ENCODE measurements at regions not wholly inside any gene's neighbourhood (a gene's known extent, or its start where the extent isn't known, plus 50 kb on each side); places are given as distances from the start of the nearest gene placed in this dataset.

DNA sequence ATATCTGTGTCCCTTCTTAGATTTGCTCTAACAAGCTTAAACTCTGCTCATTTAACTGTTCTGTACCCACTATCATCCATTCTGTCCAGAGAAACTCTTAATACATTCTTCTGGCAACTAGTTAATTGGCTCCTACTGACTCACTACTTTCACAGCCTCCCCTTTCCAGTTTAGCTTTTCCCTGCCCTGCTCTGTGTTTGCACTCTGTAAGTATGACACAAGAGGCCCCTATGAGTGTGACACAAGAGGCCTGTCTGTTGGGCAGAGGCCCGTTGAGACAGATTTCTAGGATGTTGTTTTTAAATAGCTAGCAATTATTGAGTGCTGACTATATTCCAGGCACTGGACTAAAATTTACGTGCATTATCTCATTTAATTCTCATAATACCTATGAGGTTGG lies 246.0 kb upstream of the DAAM1 start:
- TF ChIP-seq CTCF (IDR thresholded peaks at IDR 0.05): no peak
- Histone ChIP-seq H3K27ac (no peak overlapping the region), H3K4me3 (ENCODE audit: low read depth, low read length) (no peak overlapping the region), H2AFZ (no peak overlapping the region), H3K4me2 (ENCODE audit: low read length) (no peak overlapping the region), H3K27me3 (ENCODE audit: control insufficient read depth, insufficient read depth, low read length) (no peaks in the 10 kb centered on the region), H3K4me1 (no peaks in the 10 kb centered on the region), H3K9ac (no peak overlapping the region), H3K79me2 (no peaks in the 10 kb centered on the region), H3K36me3 (ENCODE audit: control insufficient read depth, insufficient read depth, low read length) (no peaks in the 10 kb centered on the region), H3K9me3 (ENCODE audit: control insufficient read depth, low read length) (no peaks in the 10 kb centered on the region)

DNA sequence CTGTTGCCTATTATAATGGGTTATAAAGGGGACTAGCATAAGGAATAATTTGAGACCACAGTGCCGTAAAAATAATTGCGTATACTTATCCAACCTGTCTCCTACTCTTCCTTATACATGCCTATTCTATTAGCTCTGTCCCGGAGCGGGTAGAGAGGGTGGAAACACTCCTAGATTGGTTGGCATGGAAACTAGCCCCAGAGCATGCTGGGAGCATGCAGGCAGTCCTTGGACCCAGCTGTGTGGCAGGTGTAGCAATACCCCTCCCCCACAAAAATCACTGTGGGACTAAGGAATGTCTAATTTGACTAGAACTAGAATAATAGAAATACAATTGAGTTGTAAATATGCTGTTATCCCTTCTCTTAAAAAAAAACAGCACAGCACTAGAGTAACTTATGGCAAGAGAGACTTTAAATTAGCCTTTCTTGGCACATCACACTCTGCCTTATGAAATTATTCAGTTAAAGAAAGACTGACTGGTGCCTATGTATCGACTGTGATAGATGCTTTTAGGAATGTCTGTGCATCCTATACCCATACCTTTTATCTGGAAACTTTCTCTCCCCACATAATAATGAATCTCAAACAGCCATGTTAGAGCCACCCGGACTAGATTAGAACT lies 244.0 kb upstream of the DAAM1 start:
- H3K4me2 ChIP-seq (ENCODE audit: low read length): no peak overlapping the region
- H3K27me3 ChIP-seq (ENCODE audit: control insufficient read depth, insufficient read depth, low read length): no peaks in the 10 kb centered on the region
- no peak for TF ChIP-seq CTCF (IDR thresholded peaks at IDR 0.05)
- H3K36me3 ChIP-seq (ENCODE audit: control insufficient read depth, insufficient read depth, low read length): no peaks in the 10 kb centered on the region
- no peak overlapping the region for H2AFZ ChIP-seq
- H3K27ac ChIP-seq: no peak overlapping the region
- no peaks in the 10 kb centered on the region for H3K79me2 ChIP-seq
- H3K4me1 ChIP-seq: no peaks in the 10 kb centered on the region
- H3K9me3 ChIP-seq (ENCODE audit: control insufficient read depth, low read length): no peaks in the 10 kb centered on the region
- H3K9ac ChIP-seq: no peak overlapping the region
- H3K4me3 ChIP-seq (ENCODE audit: low read depth, low read length): no peak overlapping the region

DNA sequence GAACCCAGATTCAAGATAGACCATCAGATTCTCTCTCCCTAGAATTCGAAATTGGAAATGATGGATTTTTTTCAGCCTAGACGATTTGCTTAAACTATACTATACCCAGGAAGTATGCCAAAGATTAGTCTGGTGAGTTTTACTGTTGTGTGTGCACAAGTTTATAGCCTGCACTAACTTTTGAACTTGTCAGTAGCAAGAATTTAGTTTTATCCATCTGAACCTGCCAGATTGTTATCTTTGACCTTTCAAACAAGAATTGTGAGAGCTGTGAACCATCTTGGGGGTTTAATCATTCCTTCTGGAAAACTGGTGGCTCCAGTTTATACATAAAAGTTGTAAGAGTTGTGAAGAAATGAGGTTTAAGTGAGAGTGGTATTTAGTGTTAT lies 243.5 kb upstream of the DAAM1 start:
- H2AFZ ChIP-seq: no peak overlapping the region
- H3K4me3 ChIP-seq (ENCODE audit: low read depth, low read length): no peak overlapping the region
- no peaks in the 10 kb centered on the region for H3K9me3 ChIP-seq (ENCODE audit: control insufficient read depth, low read length)

GRCh38 chr14:58946431-58946830 lies 242.0 kb upstream of the DAAM1 start:
- H3K9ac ChIP-seq: no peak overlapping the region
- no peaks in the 10 kb centered on the region for H3K9me3 ChIP-seq (ENCODE audit: control insufficient read depth, low read length)
- no peak overlapping the region for H2AFZ ChIP-seq
- no peaks in the 10 kb centered on the region for H3K4me1 ChIP-seq
- H3K27ac ChIP-seq: no peak overlapping the region
- H3K4me3 ChIP-seq (ENCODE audit: low read depth, low read length): no peak overlapping the region
- no peak for TF ChIP-seq CTCF (IDR thresholded peaks at IDR 0.05)
- no peaks in the 10 kb centered on the region for H3K36me3 ChIP-seq (ENCODE audit: control insufficient read depth, insufficient read depth, low read length)
- H3K4me2 ChIP-seq (ENCODE audit: low read length): no peak overlapping the region
- H3K79me2 ChIP-seq: no peaks in the 10 kb centered on the region
- no peaks in the 10 kb centered on the region for H3K27me3 ChIP-seq (ENCODE audit: control insufficient read depth, insufficient read depth, low read length)

More for the DNA sequence above, 243.5 kb upstream of the DAAM1 start:
- no peak for TF ChIP-seq CTCF (IDR thresholded peaks at IDR 0.05)
- no peaks in the 10 kb centered on the region for H3K36me3 ChIP-seq (ENCODE audit: control insufficient read depth, insufficient read depth, low read length)
- no peak overlapping the region for H3K4me2 ChIP-seq (ENCODE audit: low read length)
- H3K27me3 ChIP-seq (ENCODE audit: control insufficient read depth, insufficient read depth, low read length): no peaks in the 10 kb centered on the region
- H3K4me1 ChIP-seq: no peaks in the 10 kb centered on the region
- no peak overlapping the region for H3K27ac ChIP-seq
- H3K79me2 ChIP-seq: no peaks in the 10 kb centered on the region
- H3K9ac ChIP-seq: no peak overlapping the region

- no peaks in the 10 kb centered on the region for H3K36me3 ChIP-seq (ENCODE audit: control insufficient read depth, insufficient read depth, low read length)
- H2AFZ ChIP-seq: no peak overlapping the region
- H3K4me2 ChIP-seq (ENCODE audit: low read length): no peak overlapping the region
- no peaks in the 10 kb centered on the region for H3K9me3 ChIP-seq (ENCODE audit: control insufficient read depth, low read length)
- H3K79me2 ChIP-seq: no peaks in the 10 kb centered on the region
- no peak overlapping the region for H3K9ac ChIP-seq
- no peak overlapping the region for H3K4me3 ChIP-seq (ENCODE audit: low read depth, low read length)
- no peak overlapping the region for H3K27ac ChIP-seq
- H3K27me3 ChIP-seq (ENCODE audit: control insufficient read depth, insufficient read depth, low read length): no peaks in the 10 kb centered on the region
- H3K4me1 ChIP-seq: no peaks in the 10 kb centered on the region
- TF ChIP-seq CTCF (IDR thresholded peaks at IDR 0.05): no peak
Observed at GRCh38 chr14:58947156-58947555, 241.3 kb upstream of the DAAM1 start.

Data from parathyroid adenoma (tissue), 2 donors.